Cardiac fibroblast (primary cell): ENCODE measurements at regions not wholly inside any gene's neighbourhood (a gene's known extent, or its start where the extent isn't known, plus 50 kb on each side); places are given as distances from the start of the nearest gene placed in this dataset.

Source experiments
- DNase-seq, 2 donors: peaks; one replicate each; pipeline versions ENCODE4 v3.0.0 to v3.0.0-alpha.2; 2010; ENCODE audit warnings: low read depth in 2 of 2
- H3K4me3 ChIP-seq, 2 donors: replicated peaks in 1 of 2; 1 replicate in 1 of 2; 2 replicates in 1 of 2; pipeline ENCODE4 v1.5.1; 2011; ENCODE audit warnings: low read depth in 2 of 2, low read length in 2 of 2, mild to moderate bottlenecking in 2 of 2, moderate library complexity in 1 of 2
- TF ChIP-seq, protein P1 (sequence below): IDR thresholded peaks from one replicate; pipeline ENCODE4 v1.5.1; 2011; ENCODE audit warnings: low read depth, mild to moderate bottlenecking, low read length, inconsistent platforms

DNA sequence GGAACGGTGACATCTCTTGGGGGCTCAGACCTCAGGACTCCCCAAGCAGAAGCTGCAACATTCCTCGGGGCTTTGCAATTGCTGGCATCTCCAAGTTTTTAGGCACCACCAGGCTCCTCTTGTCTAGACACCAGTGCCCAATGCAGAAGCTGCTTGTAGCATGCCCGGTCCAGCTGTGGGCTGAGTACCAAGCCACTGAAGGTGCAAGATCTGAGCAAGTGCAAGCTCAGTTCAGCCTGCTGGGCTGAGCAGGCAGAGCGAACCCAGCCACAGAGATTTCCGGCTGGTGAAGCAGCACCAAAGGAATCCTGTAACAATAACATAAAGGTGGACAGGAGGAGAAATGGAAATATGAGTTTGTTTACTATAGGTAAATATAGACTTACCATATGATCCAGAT is 995.4 kb upstream of the B3GALT2 start:
- no peak for DNase-seq
- TF ChIP-seq, protein P1, sequence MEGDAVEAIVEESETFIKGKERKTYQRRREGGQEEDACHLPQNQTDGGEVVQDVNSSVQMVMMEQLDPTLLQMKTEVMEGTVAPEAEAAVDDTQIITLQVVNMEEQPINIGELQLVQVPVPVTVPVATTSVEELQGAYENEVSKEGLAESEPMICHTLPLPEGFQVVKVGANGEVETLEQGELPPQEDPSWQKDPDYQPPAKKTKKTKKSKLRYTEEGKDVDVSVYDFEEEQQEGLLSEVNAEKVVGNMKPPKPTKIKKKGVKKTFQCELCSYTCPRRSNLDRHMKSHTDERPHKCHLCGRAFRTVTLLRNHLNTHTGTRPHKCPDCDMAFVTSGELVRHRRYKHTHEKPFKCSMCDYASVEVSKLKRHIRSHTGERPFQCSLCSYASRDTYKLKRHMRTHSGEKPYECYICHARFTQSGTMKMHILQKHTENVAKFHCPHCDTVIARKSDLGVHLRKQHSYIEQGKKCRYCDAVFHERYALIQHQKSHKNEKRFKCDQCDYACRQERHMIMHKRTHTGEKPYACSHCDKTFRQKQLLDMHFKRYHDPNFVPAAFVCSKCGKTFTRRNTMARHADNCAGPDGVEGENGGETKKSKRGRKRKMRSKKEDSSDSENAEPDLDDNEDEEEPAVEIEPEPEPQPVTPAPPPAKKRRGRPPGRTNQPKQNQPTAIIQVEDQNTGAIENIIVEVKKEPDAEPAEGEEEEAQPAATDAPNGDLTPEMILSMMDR, result no peak
- no peak overlapping the region for H3K4me3 ChIP-seq

DNA sequence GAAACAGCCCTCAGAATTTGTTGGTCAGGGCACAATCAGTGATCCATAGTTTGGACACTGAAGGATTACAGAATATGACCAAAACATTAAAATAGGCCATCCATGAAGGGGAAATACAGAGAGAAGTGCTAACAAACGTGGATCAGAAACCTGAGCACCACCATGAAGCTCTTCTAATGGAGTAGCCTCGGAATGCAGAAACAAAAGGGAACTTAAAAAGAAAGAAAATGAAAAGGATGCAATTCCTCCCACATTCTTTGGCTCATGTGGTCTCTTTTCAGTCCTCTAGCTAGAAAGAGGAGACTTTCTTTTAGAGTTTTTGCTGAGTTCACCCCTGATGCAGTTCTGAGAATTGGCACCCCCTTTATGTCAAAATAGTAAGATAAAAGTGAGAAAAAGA is 989.8 kb upstream of the B3GALT2 start:
- no peak overlapping the region for H3K4me3 ChIP-seq
- no peak for DNase-seq
- TF ChIP-seq, protein P1, result no peak

DNA sequence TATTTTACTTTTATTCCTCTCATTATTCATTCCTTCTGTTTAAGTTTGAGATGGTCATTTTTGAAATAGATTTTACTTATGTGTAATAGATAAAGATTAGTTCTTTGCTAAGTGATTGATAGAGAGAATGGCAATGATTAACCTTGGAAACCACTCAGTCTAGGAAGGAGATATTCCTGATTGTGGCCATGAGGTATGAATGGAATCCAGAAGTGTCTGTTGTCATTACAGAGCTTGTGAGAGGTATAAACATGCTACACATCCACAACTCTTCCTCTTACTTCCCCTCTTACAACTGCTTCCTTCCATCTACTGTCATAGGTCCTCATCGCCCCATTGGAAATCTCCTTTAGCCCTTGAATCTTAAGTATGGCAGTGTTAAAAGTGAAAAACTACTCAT is 988.8 kb upstream of the B3GALT2 start:
- DNase-seq, result no peak
- TF ChIP-seq, protein P1, result no peak
- H3K4me3 ChIP-seq, result no peak overlapping the region

DNA sequence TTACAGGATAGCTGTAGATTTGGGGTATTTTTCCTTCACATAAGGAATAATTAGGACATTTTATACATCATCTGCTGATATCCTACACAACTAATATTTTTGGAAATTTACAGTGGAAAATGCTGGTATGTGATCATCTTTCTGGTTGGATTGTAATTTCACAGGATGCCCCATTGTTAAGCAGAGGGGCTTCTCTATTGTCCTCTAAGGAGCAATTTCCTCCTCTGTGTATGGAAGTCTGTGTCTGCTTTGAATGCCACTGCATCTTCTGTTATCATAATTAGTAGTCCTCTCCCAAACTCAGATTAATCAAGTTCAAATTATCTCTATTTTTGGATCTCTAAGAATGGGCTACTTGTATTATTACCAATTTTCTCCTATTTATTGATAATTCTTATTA is 988.1 kb upstream of the B3GALT2 start:
- TF ChIP-seq, protein P1, result no peak
- no peak overlapping the region for H3K4me3 ChIP-seq
- no peak for DNase-seq

DNA sequence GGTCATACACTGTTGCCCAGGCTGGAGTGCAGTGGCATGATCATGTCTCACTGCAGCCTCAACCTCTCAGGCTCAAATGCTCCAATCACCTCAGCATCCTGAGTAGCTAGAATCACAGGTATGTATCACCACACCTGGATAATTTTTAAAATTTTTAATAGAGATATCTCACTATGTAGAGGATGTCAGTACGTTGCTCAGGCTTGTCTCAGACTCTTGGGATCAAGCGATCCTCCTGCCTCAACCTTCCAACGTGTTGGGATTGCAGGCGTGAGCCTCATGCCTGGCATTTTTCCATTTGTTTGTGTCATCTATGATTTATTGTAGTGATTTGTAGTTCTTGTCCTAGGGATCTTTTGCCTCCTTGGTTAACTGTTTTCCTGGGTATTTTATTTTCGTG is 985.2 kb upstream of the B3GALT2 start:
- TF ChIP-seq, protein P1, result no peak
- DNase-seq, result no peak
- H3K4me3 ChIP-seq, result no peak overlapping the region

DNA sequence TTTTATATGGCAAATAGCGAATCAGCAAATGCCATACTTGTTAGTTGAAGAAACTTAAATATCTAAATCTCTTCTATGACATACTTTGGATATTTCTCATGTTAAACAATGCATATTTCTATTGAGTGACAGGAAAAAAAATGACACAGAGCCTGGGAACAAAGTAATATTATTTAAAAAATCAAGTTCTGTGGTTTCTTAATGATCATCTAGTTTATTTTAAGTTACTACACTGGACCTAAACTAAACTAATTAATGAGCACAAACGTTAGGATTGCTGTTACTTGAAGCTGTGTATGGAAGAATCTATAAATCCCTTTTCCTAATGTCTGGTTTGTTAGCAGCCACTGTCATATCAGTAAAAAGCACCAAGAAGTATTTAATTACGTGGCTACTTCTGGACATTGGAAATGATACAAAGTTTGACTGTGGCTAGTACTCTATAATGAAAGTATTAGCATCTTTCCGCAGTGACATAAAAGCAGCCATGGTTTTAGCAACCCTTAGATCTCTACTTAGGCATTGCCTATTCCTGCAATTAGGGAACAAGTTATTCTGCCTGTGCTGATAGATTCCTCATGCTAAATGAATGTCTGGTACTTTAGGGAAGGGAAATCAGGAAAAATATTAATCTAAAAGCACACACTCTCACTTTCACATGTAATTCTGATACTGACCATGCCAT is 981.7 kb upstream of the B3GALT2 start:
- TF ChIP-seq, protein P1, result no peak
- DNase-seq, result no peak
- H3K4me3 ChIP-seq, result no peak overlapping the region

DNA sequence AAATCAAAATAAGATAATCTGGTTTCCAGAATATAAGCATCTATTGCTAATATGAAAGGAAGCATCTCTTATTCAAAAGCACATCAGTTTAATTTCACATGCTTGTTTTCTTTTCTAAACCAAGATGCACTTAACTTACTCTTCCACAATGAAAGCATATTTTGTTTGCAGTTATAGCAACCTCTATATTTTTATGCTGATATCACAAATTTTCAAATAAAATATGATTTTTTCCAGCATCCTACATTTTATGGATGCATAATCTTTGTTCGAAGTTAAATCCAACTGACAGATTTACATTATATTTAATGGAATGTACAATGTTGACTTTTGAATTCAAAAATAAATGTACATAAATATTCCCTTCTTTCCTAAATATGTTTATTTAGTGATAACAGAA is 978.3 kb upstream of the B3GALT2 start:
- DNase-seq, result no peak

More for the DNA sequence above, 978.3 kb upstream of the B3GALT2 start:
- TF ChIP-seq, protein P1, result no peak
- H3K4me3 ChIP-seq, result no peak overlapping the region
